ENCODE measurements at regions not wholly inside any gene's neighbourhood (a gene's known extent, or its start where the extent isn't known, plus 50 kb on each side); places are given as distances from the start of the nearest gene placed in this dataset.

DNA sequence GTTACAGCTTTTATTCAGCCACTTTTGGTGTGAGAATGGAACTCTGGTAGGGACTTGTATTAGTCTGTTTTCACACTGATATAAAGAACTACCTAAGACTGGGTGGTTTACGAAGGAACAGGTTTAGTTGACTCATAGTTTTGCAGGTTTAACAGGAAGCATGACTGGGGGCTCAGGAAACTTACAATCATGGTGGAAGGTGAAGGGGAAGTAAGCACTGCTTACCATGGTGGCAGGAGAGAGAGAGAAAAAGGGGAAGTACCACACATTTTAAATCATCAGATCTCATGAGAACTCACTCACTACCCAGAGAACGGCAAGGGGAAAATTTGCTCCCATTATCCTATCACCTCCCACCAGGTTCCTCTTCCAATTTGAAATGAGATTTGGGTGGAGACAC is 942.2 kb downstream of the PCDH17 start:
- no peak for DNase-seq
- intact Hi-C loops (cut with micrococcal nuclease): no loop called here
- no peak overlapping the region for H2AFZ ChIP-seq (ENCODE audit: insufficient read depth, low read depth, low read length, poor library complexity, severe bottlenecking)
- Mint-ChIP-seq H3K27ac (no peak overlapping the region), H3K9me3 (ENCODE audit: insufficient read depth) (peaks cover 7% of the 10 kb centered on the region), H3K4me3 (no peak overlapping the region), H3K4me1 (no peaks in the 10 kb centered on the region), H3K27me3 (no peaks in the 10 kb centered on the region)
- ATAC-seq (ENCODE audit: low read depth): no peak
- WGBS (ENCODE audit: insufficient coverage): 33% methylated on average over 1 of the region's 2 CpGs
- H3K4me1 ChIP-seq (ENCODE audit: control insufficient read depth in 2 of 2, insufficient read depth in 2 of 2, low read length in 2 of 2): no peaks in the 10 kb centered on the region
- peaks cover 0 to 7% (median 3%) of the 10 kb centered on the region in 3 donors for H3K9me3 ChIP-seq (ENCODE audit: control extremely low read depth in 1 of 3, control insufficient read depth in 2 of 3, insufficient read depth in 1 of 3, low read length in 2 of 3)
- H3K4me2 ChIP-seq (replicated peaks; ENCODE audit: low read depth, low read length, poor library complexity, severe bottlenecking): no peak overlapping the region
- H3K27me3 ChIP-seq (replicated peaks in 1 of 4; ENCODE audit: control extremely low read depth in 1 of 4, control insufficient read depth in 3 of 4, insufficient read depth in 4 of 4, low read length in 3 of 4): no peaks in the 10 kb centered on the region
- POLR2A ChIA-PET: no interaction called here
- no peaks in the 10 kb centered on the region for H3K36me3 ChIP-seq (replicated peaks in 1 of 2; ENCODE audit: control extremely low read depth in 1 of 2, control insufficient read depth in 1 of 2, extremely low read depth in 1 of 2, insufficient read depth in 2 of 2, low read length in 1 of 2)
- no peaks in the 10 kb centered on the region for H3K79me2 ChIP-seq (ENCODE audit: control insufficient read depth, insufficient read depth, low read length)
- H4K20me1 ChIP-seq (ENCODE audit: control insufficient read depth, insufficient read depth, low read length, poor library complexity, severe bottlenecking): no peaks in the 10 kb centered on the region
- TF ChIP-seq CTCF (IDR thresholded peaks at IDR 0.05) (no peak), EZH2 (IDR thresholded peaks at IDR 0.05; ENCODE audit: borderline replicate concordance, insufficient read depth, low read depth, low read length, poor library complexity, severe bottlenecking) (no peak)
- no peak overlapping the region for H3K27ac ChIP-seq (ENCODE audit: low read length in 2 of 2)
- no peak overlapping the region for H3K4me3 ChIP-seq (ENCODE audit: control extremely low read depth in 1 of 5, extremely low read depth in 1 of 5, insufficient read depth in 1 of 5, low read depth in 2 of 5, low read length in 4 of 5)
- no peak overlapping the region for H3K9ac ChIP-seq (ENCODE audit: low read length)
- CTCF ChIA-PET: no interaction called here

DNA sequence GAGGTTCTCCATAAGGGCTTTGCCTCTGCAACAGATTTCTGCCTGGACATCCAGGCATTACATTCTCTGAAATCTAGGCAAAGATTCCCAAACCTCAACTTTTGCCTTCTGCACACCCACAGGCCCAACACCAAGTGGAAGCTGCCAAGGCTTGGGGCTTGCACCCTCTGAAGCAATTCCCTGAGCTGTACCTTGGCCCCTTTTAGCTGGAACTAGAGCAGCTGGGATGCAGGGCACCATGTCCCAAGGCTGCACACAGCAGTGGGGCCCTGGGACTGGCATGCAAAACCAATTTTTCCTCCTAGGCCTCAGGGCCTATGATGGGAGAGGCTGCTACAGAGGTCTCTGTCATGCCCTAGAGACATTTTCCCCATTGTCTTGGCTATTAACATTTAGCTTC is 943.2 kb downstream of the PCDH17 start:
- Histone ChIP-seq H4K20me1 (ENCODE audit: control insufficient read depth, insufficient read depth, low read length, poor library complexity, severe bottlenecking) (no peaks in the 10 kb centered on the region), H3K79me2 (ENCODE audit: control insufficient read depth, insufficient read depth, low read length) (no peaks in the 10 kb centered on the region), H3K9ac (ENCODE audit: low read length) (no peak overlapping the region), H2AFZ (ENCODE audit: insufficient read depth, low read depth, low read length, poor library complexity, severe bottlenecking) (no peak overlapping the region), H3K36me3 (replicated peaks in 1 of 2; ENCODE audit: control extremely low read depth in 1 of 2, control insufficient read depth in 1 of 2, extremely low read depth in 1 of 2, insufficient read depth in 2 of 2, low read length in 1 of 2) (no peaks in the 10 kb centered on the region), H3K4me1 (ENCODE audit: control insufficient read depth in 2 of 2, insufficient read depth in 2 of 2, low read length in 2 of 2) (no peaks in the 10 kb centered on the region), H3K4me2 (replicated peaks; ENCODE audit: low read depth, low read length, poor library complexity, severe bottlenecking) (no peak overlapping the region), H3K4me3 (ENCODE audit: control extremely low read depth in 1 of 5, extremely low read depth in 1 of 5, insufficient read depth in 1 of 5, low read depth in 2 of 5, low read length in 4 of 5) (no peak overlapping the region), H3K9me3 (ENCODE audit: control extremely low read depth in 1 of 3, control insufficient read depth in 2 of 3, insufficient read depth in 1 of 3, low read length in 2 of 3) (peaks cover 0 to 7% (median 3%) of the 10 kb centered on the region in 3 donors), H3K27ac (ENCODE audit: low read length in 2 of 2) (no peak overlapping the region), H3K27me3 (replicated peaks in 1 of 4; ENCODE audit: control extremely low read depth in 1 of 4, control insufficient read depth in 3 of 4, insufficient read depth in 4 of 4, low read length in 3 of 4) (no peaks in the 10 kb centered on the region)
- TF ChIP-seq CTCF (IDR thresholded peaks at IDR 0.05): no peak
- no peak for TF ChIP-seq EZH2 (IDR thresholded peaks at IDR 0.05; ENCODE audit: borderline replicate concordance, insufficient read depth, low read depth, low read length, poor library complexity, severe bottlenecking)
- H3K27ac Mint-ChIP-seq: no peak overlapping the region
- H3K4me1 Mint-ChIP-seq: no peaks in the 10 kb centered on the region
- POLR2A ChIA-PET: no interaction called here
- intact Hi-C loops (cut with micrococcal nuclease): no loop called here
- H3K27me3 Mint-ChIP-seq: no peaks in the 10 kb centered on the region
- peaks cover 7% of the 10 kb centered on the region for H3K9me3 Mint-ChIP-seq (ENCODE audit: insufficient read depth)
- H3K4me3 Mint-ChIP-seq: no peak overlapping the region
- CTCF ChIA-PET: no interaction called here
- DNase-seq (no peak), ATAC-seq (ENCODE audit: low read depth) (no peak)
